ENCODE measurements at regions not wholly inside any gene's neighbourhood (a gene's known extent, or its start where the extent isn't known, plus 50 kb on each side); places are given as distances from the start of the nearest gene placed in this dataset.

GRCh38 chr17:59465949-59466307 is 99.5 kb upstream of the DHX40 start:
- no peak for TF ChIP-seq CTCF (conservative IDR thresholded peaks at IDR 0.05; ENCODE audit: control insufficient read depth, insufficient read depth, low read depth, low read length)
- no peak overlapping the region for H3K4me3 ChIP-seq (ENCODE audit: control insufficient read depth, low read depth, low read length)
- no peak for DNase-seq (ENCODE audit: low read depth)

GRCh38 chr17:59466946-59467801 is 98.2 kb upstream of the DHX40 start:
- no peak overlapping the region for H3K4me3 ChIP-seq (ENCODE audit: control insufficient read depth, low read depth, low read length)
- no peak for DNase-seq (ENCODE audit: low read depth)
- no peak for TF ChIP-seq CTCF (conservative IDR thresholded peaks at IDR 0.05; ENCODE audit: control insufficient read depth, insufficient read depth, low read depth, low read length)

- TF ChIP-seq CTCF (conservative IDR thresholded peaks at IDR 0.05; ENCODE audit: control insufficient read depth, insufficient read depth, low read depth, low read length) = no peak
- no peak overlapping the region for H3K4me3 ChIP-seq (ENCODE audit: control insufficient read depth, low read depth, low read length)
- no peak for DNase-seq (ENCODE audit: low read depth)
Measured at GRCh38 chr17:59469786-59470485, 95.5 kb upstream of the DHX40 start.

GRCh38 chr17:59470624-59471297 is 94.6 kb upstream of the DHX40 start:
- H3K4me3 ChIP-seq (ENCODE audit: control insufficient read depth, low read depth, low read length) = no peak overlapping the region
- no peak for TF ChIP-seq CTCF (conservative IDR thresholded peaks at IDR 0.05; ENCODE audit: control insufficient read depth, insufficient read depth, low read depth, low read length)
- no peak for DNase-seq (ENCODE audit: low read depth)

- no peak for DNase-seq (ENCODE audit: low read depth)
- TF ChIP-seq CTCF (conservative IDR thresholded peaks at IDR 0.05; ENCODE audit: control insufficient read depth, insufficient read depth, low read depth, low read length) = no peak
- no peak overlapping the region for H3K4me3 ChIP-seq (ENCODE audit: control insufficient read depth, low read depth, low read length)
Measured at GRCh38 chr17:59476413-59476812, 89.0 kb upstream of the DHX40 start.

GRCh38 chr17:59479141-59479540 is 86.3 kb upstream of the DHX40 start:
- no peak overlapping the region for H3K4me3 ChIP-seq (ENCODE audit: control insufficient read depth, low read depth, low read length)
- no peak for DNase-seq (ENCODE audit: low read depth)
- TF ChIP-seq CTCF (conservative IDR thresholded peaks at IDR 0.05; ENCODE audit: control insufficient read depth, insufficient read depth, low read depth, low read length) = no peak
